GM19324 (cell line): ENCODE measurements at regions not wholly inside any gene's neighbourhood (a gene's known extent, or its start where the extent isn't known, plus 50 kb on each side); places are given as distances from the start of the nearest gene placed in this dataset.

Source experiments
- ATAC-seq: cut with Tn5 transposase; IDR thresholded peaks from one replicate; pipeline ENCODE4 v1.9.1; 2021; ENCODE audit warnings: mild to moderate bottlenecking, moderate library complexity; ENCODE audit not compliant: unreplicated experiment, low FRiP score

- ATAC-seq: no peak
These were observed 467.7 kb upstream of the RGPD4 start for GRCh38 chr2:107359021-107359420.

DNA sequence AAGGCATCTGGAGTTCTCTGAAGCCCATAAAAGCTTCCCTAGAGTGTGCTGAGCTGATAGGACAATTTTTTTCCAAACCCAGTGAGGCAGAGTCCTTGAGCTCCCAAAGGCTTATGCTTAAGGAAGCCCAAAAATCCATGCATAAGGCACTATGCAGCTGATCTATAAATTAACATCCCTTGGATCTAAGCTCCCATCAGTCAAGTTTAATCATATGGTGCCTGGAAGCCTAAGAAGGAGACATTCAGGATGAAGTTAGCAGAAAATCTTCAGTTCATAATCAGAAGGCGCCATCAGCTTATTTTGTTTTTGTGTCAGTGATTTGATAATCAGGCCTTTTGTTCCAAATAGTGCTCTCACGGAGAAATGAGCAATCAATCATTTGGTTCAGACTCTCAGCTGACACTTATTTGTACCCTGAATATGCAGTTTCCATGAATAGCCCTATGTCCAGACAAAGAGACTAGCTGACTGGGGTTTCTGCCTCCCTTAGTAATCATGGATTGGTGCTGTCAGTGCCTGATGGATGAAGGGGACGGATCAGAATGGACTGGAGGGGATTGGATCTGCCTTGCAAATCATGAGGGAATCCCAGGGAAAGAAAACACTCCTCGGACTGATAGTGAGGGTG lies 464.8 kb upstream of the RGPD4 start:
- ATAC-seq: no peak

GRCh38 chr2:107362993-107363392 lies 463.7 kb upstream of the RGPD4 start:
- ATAC-seq: no peak

- no peak for ATAC-seq
These were observed 462.9 kb upstream of the RGPD4 start for GRCh38 chr2:107363806-107364205.

DNA sequence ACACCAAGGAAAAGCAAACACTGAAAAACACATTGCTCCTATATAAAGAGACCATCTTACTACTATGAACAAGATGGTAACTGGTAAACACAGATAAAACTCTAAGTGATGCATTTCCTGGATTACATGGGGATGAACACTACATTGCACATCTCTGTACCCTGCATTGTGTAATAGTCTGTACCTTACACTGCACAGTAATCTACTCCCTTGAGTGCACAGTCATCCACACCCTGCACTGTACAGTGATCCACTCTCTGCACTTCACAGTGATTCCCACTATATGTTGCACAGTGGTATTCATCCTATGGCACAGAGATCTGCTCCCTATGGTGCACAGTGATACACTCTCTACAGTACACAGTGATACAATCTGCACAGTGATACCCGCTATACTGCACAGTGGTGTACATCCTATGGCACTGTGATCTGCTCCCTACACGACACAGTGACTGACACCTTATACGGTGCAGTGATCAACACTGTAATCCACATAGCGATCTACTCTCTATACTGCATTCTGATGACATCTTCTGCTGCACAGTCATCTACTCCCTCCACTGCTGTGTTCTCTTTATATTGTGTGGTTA lies 462.2 kb upstream of the RGPD4 start:
- ATAC-seq: no peak

- no peak for ATAC-seq
These were observed 452.4 kb upstream of the RGPD4 start for GRCh38 chr2:107374249-107374648.

- no peak for ATAC-seq
These were observed 449.8 kb upstream of the RGPD4 start for GRCh38 chr2:107376909-107377308.

GRCh38 chr2:107380912-107381311 lies 445.8 kb upstream of the RGPD4 start:
- ATAC-seq: no peak

DNA sequence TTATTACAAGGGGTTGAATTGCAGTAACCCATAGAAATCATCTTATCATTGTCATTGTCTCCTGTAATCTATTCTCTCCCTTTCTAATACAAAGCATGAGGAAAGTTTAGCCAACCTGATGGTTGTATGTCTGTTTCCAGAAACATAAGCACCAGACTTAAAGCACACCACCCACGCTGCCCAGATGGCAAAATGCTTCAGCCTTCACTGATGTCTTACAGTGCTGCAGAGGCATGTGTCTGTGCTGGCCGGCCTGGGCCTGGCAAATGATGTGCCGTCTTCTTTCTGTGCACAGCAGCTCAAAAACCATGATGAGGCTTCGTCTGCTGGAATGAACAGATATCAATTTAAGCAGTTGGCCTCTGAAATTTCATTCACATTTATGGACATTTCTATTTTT lies 443.0 kb upstream of the RGPD4 start:
- ATAC-seq: no peak

- no peak for ATAC-seq
These were observed 442.3 kb upstream of the RGPD4 start for GRCh38 chr2:107384422-107384821.

DNA sequence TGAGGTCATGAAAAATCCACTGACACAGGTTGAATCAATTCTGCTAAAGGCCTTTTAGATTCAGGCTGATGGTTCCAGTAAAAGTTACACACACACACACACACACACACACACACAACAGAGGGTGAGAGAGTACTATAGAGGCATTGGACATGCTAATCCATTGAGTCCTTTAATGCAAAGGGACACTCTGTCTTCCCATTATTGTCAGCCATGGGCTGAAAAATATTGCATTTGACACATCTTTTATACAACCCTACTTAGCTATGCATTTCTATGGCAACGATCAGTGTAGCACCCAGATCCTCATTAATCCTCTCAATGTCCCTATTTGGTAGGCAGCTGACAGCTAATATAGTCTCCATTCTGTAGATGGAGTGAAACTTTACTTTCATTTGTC lies 440.8 kb upstream of the RGPD4 start:
- ATAC-seq: no peak

DNA sequence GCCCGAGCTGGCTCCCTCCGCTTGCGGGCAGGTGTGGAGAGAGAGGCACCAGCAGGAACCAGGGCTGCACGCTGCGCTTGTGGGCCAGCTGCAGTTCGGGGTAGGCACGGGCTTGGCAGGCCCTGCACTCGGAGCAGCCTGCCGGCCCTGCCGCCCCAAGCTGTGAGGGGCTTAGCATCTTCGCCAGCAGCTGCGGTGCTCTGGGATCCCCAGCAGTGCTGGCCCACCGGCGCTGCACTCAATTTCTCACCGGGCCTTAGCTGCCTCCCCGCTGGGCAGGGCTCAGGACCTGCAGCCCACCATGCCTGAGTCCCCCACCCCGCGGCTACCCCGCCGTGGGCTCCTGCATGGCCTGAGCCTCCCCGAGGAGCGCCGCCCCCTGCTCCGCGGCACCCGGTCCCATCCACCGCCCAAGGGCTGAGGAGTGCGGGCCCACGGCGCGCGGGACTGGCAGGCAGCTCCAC lies 434.4 kb upstream of the RGPD4 start:
- no peak for ATAC-seq

DNA sequence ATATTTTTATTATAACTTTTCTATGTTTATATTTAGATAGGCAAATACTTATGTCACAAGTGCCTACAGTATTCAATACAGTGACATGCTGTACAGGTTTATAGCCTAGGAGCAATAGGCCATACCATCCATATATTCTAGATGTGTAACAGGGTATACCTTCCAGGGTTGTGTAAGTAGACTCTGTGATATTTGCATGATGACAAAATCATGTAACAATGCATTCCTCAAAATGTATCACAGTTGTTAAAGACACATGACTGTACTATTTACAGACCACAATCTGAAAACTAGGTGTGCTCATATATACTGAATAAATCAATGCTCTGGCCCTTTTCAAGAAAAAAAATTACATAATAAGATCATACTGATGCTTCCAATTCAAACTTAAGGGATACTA lies 433.2 kb upstream of the RGPD4 start:
- no peak for ATAC-seq

DNA sequence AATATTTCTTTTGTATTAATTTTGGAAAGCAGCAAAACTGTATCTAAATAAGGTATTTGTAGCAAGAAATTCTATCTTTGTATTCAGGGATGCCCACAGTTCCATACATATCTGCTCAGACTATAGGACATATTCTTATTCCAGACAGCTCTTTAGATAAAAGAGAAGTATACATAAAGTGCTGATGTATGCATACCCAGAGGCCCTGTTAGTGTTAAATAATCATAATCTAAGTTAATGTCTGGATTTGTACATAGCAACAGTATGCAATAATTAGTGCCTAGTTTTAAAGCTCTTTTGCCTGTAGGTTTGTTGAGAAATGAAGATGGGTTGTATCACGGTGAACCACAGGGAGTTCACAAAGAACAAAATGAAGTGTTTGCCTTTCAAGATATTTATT lies 428.0 kb upstream of the RGPD4 start:
- no peak for ATAC-seq

DNA sequence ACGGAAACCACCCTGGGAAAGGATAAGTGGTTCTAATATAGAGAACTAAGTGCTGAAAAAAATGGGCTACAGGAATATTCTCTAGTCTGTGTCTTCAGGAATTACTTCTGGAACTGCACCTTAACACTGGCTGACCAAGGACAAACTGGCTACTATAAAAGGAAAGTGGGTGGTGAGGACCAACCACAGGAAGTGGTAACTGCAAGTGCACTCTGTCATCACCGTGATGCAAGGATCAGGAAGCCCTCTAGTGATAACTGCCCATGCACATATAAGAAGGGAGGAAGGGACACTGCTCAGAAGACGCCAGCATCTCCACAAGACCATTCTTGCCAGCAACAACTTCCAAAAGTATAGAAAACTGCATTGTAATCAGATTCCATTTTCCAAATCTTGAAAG lies 424.4 kb upstream of the RGPD4 start:
- ATAC-seq: no peak

DNA sequence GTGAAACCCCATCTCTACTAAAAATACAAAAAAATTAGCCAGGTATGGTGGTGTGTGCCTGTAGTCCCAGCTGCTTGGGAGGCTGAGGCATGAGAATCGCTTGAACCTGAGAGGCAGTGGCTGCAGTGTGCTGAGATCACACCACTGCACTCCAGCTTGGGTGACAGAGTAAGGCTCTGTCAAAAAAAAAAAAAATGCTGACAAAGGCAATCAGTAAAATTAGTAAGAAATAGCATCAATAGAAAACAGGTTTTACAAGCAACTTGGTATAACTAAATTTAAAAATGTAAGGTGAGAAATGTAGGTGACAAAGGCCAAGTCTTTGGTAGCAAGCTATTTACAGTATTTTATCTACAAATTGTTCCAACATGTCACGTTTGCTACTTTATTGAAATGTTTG lies 421.4 kb upstream of the RGPD4 start:
- ATAC-seq: no peak

- no peak for ATAC-seq
These were observed 419.7 kb upstream of the RGPD4 start for GRCh38 chr2:107407017-107407416.

DNA sequence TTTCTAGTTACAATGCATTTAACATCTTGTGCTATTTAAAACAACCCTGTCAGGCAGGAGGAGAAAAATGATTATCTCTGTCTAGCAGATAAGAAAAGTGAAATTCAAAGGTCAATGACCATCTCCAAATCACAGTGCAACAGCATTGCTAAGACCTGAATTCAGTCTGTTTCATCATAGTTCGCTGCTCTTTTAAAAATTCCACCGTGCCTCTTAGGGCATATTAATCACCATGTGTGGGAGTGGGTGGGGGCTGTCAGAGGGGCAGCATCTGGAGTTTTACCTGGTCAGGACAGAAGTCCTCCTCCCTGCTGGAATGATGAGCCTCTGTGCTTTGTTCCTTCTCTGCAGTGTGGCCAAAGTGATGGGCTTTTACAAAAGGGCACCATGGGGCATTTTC lies 418.7 kb upstream of the RGPD4 start:
- no peak for ATAC-seq

DNA sequence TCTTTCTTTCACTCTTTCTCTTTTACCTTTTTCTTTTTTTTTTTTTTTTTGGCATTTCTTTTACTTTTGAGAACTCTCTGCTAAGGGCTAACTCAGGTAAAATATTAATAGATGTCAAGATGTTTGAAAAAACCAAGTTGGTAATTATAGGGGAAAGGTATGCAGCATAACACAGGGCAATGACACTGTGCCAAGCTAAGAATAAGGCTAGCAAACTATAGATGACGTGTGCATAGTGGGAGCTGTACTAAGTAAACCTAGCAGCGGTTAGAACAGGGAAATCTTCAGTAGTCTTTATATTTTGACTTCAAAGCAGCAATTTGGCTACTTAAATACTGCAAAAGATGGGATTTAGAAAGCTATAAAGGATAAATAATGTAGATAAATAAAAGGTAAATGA lies 415.4 kb upstream of the RGPD4 start:
- ATAC-seq: no peak

DNA sequence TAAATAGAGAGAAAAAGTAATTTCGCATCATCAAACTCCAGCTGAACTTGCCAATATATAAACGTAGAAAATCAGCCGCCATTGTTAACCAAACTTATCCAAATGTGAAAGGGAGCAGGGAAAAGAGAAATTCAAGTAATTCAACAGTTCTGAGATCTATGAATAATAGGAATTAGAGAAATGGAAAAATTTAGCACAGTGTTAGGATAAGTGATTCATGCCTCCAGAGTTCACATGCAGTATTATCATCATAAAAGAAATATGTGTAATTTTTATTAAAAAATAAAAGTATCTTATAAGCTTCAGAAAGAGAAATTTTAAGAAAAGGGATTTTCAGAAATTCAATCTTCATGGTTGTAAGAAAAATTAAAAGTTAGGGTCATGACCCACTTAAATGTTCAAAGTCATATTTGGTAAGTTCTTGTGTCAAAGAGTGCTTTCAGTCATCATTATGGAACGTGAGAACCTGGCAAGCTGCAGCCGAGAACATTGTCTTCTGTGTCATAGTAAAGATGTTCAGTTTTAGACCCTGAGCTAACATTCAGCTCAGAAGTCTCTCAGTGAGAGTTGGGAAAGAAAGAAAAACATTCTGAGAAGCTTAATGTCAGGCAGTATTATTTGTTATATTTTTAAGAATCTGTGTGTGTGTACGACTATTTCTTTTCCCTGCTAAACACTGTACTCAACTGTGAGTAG lies 414.3 kb upstream of the RGPD4 start:
- ATAC-seq: no peak

GRCh38 chr2:107412981-107413380 lies 413.7 kb upstream of the RGPD4 start:
- no peak for ATAC-seq

- no peak for ATAC-seq
These were observed 412.3 kb upstream of the RGPD4 start for GRCh38 chr2:107414376-107414775.
